CD14-positive monocyte (primary cell): ENCODE measurements at regions not wholly inside any gene's neighbourhood (a gene's known extent, or its start where the extent isn't known, plus 50 kb on each side); places are given as distances from the start of the nearest gene placed in this dataset.

ENCODE experiments used
- DNase-seq, 3 donors: peaks; one replicate each; pipeline ENCODE4 v3.0.0-alpha.2; 2011 to 2022
- H2AFZ ChIP-seq: 2 replicates; pipeline ENCODE4 v1.6.0; 2012; ENCODE audit warnings: mild to moderate bottlenecking, low read depth, low read length, inconsistent platforms; ENCODE audit not compliant: insufficient read depth, poor library complexity, severe bottlenecking
- H3K27ac ChIP-seq, 2 donors: 1 replicate in 1 of 2; 2 replicates in 1 of 2; pipeline ENCODE4 v1.5.1; 2012 to 2013; ENCODE audit warnings: low read length in 2 of 2, control low read depth in 1 of 2, inconsistent platforms in 1 of 2, low read depth in 1 of 2, mild to moderate bottlenecking in 1 of 2
- H3K27me3 ChIP-seq, 2 donors: one replicate each; pipeline versions ENCODE4 v1.6.0 to v1.6.1; 2011 to 2013; ENCODE audit warnings: low read length in 2 of 2; ENCODE audit not compliant: control insufficient read depth in 2 of 2, insufficient read depth in 2 of 2
- H3K36me3 ChIP-seq, 2 donors: replicated peaks in 1 of 2; 1 replicate in 1 of 2; 2 replicates in 1 of 2; pipeline versions ENCODE4 v1.5.1 to v1.6.1; 2012 to 2013; ENCODE audit warnings: low read length in 2 of 2, control low read depth in 1 of 2, inconsistent platforms in 1 of 2, mild to moderate bottlenecking in 1 of 2; ENCODE audit not compliant: insufficient read depth in 2 of 2, control insufficient read depth in 1 of 2
- H3K4me1 ChIP-seq, 2 donors: 1 replicate in 1 of 2; 2 replicates in 1 of 2; pipeline versions ENCODE4 v1.5.1 to v1.6.1; 2012 to 2013; ENCODE audit warnings: low read length in 2 of 2, control low read depth in 1 of 2, inconsistent platforms in 1 of 2, mild to moderate bottlenecking in 1 of 2, moderate library complexity in 1 of 2; ENCODE audit not compliant: insufficient read depth in 2 of 2, control insufficient read depth in 1 of 2
- H3K4me2 ChIP-seq: replicated peaks from 2 replicates; pipeline ENCODE3; 2012; ENCODE audit warnings: low read length, moderate library complexity, mild to moderate bottlenecking; ENCODE audit not compliant: poor library complexity, severe bottlenecking; ENCODE audit errors: extremely low read depth
- H3K4me3 ChIP-seq, 3 experiments: fragments of 200-600 bp in 1 of 3; sonication (generic) in 1 of 3; replicated peaks in 1 of 3; 1 replicate in 2 of 3; 2 replicates in 1 of 3; pipeline ENCODE4 v1.5.1; 2011 to 2013; ENCODE audit warnings: low read length in 3 of 3, mild to moderate bottlenecking in 3 of 3, control low read depth in 2 of 3, low read depth in 2 of 3, inconsistent platforms in 1 of 3, moderate library complexity in 1 of 3
- H3K79me2 ChIP-seq: 2 replicates; pipeline ENCODE4 v1.6.0; 2012; ENCODE audit warnings: mild to moderate bottlenecking, control low read depth, inconsistent platforms, low read length, moderate library complexity; ENCODE audit not compliant: insufficient read depth
- H3K9ac ChIP-seq: 2 replicates; pipeline ENCODE4 v1.6.0; 2017; ENCODE audit warnings: low read length, mild to moderate bottlenecking; ENCODE audit not compliant: insufficient read depth, poor library complexity, severe bottlenecking
- H3K9me3 ChIP-seq, 2 donors: replicated peaks in 1 of 2; 1 replicate in 1 of 2; 2 replicates in 1 of 2; pipeline versions ENCODE4 v1.5.1 to v1.6.1; 2012 to 2013; ENCODE audit warnings: low read length in 2 of 2, control low read depth in 1 of 2; ENCODE audit not compliant: control insufficient read depth in 1 of 2, insufficient read depth in 1 of 2
- H4K20me1 ChIP-seq: 2 replicates; pipeline ENCODE4 v1.6.0; 2012; ENCODE audit warnings: mild to moderate bottlenecking, low read length, control low read depth, moderate library complexity; ENCODE audit not compliant: insufficient read depth
- H3K27ac Mint-ChIP-seq, 7 donors: one replicate each; pipeline ENCODE4 v1.8.0; 2020; ENCODE audit warnings: mild to moderate bottlenecking in 7 of 7, mixed read lengths in 7 of 7, moderate library complexity in 6 of 7, inconsistent platforms in 2 of 7
- H3K27me3 Mint-ChIP-seq, 3 donors: one replicate each; pipeline ENCODE4 v1.8.0; 2021 to 2022; ENCODE audit warnings: low read depth in 3 of 3, mild to moderate bottlenecking in 3 of 3, mixed read lengths in 3 of 3, moderate library complexity in 3 of 3, inconsistent platforms in 1 of 3
- H3K36me3 Mint-ChIP-seq, 2 donors: one replicate each; pipeline ENCODE4 v1.8.0; 2020; ENCODE audit warnings: mixed read lengths in 2 of 2, inconsistent platforms in 1 of 2, mild to moderate bottlenecking in 1 of 2
- H3K4me1 Mint-ChIP-seq: one replicate; pipeline ENCODE4 v1.8.0; 2020; ENCODE audit warnings: mild to moderate bottlenecking, mixed read lengths
- H3K4me3 Mint-ChIP-seq, 2 donors: one replicate each; pipeline ENCODE4 v1.8.0; 2020; ENCODE audit warnings: mild to moderate bottlenecking in 2 of 2, mixed read lengths in 2 of 2, moderate library complexity in 1 of 2
- H3K9me3 Mint-ChIP-seq, 7 donors: one replicate each; pipeline ENCODE4 v1.8.0; 2020 to 2022; ENCODE audit warnings: mixed read lengths in 7 of 7, mild to moderate bottlenecking in 6 of 7, moderate library complexity in 6 of 7, inconsistent platforms in 2 of 7
- WGBS: methylation state at CpG from one replicate; pipeline ENCODE4 v1.1.5; 2013; ENCODE audit warnings: missing lambda C conversion rate; ENCODE audit not compliant: insufficient coverage; 5-methylcytosine and 5-hydroxymethylcytosine counted together
- intact Hi-C, 2 donors: fragments of 100-400 bp; cut with micrococcal nuclease; formaldehyde crosslinking; loops; one replicate each; pipeline versions ENCODE4 v1.15.0 to v1.15.1; 2023
- TF ChIP-seq, protein P1 (sequence below): fragments of 200-600 bp; IDR thresholded peaks from one replicate; pipeline ENCODE4 v1.8.0; 2022; ENCODE audit warnings: antibody characterized with exemption, mild to moderate bottlenecking

DNA sequence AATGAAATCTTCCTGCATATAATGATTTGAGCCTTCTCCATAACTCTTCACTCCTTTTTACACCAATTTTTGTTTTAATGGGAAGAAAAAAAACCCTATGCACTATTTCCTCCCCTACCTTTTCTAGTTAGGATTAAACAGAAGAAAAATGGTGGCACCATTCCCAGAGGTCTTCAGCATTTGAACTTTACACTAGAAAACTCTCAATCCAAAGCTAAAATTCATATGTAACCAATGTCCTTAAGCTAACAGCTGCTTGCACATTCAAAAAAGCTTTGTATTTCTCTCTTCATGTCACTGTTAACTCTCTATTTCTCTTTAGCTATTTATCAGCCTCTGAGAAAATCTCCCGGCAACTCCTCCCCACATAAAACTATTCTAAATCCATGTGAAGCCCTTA, 90.3 kb upstream of the UBL3 start:
- Histone ChIP-seq H3K36me3 (no peaks in the 10 kb centered on the region), H3K4me3 (no peak overlapping the region), H2AFZ (no peak overlapping the region), H3K9me3 (no peaks in the 10 kb centered on the region), H3K4me2 (no peak overlapping the region), H3K79me2 (no peaks in the 10 kb centered on the region), H3K27ac (no peak overlapping the region), H3K27me3 (no peaks in the 10 kb centered on the region), H4K20me1 (no peaks in the 10 kb centered on the region), H3K4me1 (peaks cover 5 to 12% of the 10 kb centered on the region in 2 donors), H3K9ac (no peak overlapping the region)
- H3K36me3 Mint-ChIP-seq, result no peaks in the 10 kb centered on the region
- intact Hi-C loops, result no loop called here
- H3K4me3 Mint-ChIP-seq, result no peak overlapping the region
- H3K27ac Mint-ChIP-seq, result no peak overlapping the region
- H3K4me1 Mint-ChIP-seq, result peaks cover 17% of the 10 kb centered on the region
- no peaks in the 10 kb centered on the region for H3K9me3 Mint-ChIP-seq
- WGBS, result no CpG with 5 or more reads among the region's 1 CpG
- TF ChIP-seq, protein P1, sequence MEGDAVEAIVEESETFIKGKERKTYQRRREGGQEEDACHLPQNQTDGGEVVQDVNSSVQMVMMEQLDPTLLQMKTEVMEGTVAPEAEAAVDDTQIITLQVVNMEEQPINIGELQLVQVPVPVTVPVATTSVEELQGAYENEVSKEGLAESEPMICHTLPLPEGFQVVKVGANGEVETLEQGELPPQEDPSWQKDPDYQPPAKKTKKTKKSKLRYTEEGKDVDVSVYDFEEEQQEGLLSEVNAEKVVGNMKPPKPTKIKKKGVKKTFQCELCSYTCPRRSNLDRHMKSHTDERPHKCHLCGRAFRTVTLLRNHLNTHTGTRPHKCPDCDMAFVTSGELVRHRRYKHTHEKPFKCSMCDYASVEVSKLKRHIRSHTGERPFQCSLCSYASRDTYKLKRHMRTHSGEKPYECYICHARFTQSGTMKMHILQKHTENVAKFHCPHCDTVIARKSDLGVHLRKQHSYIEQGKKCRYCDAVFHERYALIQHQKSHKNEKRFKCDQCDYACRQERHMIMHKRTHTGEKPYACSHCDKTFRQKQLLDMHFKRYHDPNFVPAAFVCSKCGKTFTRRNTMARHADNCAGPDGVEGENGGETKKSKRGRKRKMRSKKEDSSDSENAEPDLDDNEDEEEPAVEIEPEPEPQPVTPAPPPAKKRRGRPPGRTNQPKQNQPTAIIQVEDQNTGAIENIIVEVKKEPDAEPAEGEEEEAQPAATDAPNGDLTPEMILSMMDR, result no peak
- DNase-seq, result no peak
- H3K27me3 Mint-ChIP-seq, result peaks cover under 1 to 4% (median 3%) of the 10 kb centered on the region in 3 donors

DNA sequence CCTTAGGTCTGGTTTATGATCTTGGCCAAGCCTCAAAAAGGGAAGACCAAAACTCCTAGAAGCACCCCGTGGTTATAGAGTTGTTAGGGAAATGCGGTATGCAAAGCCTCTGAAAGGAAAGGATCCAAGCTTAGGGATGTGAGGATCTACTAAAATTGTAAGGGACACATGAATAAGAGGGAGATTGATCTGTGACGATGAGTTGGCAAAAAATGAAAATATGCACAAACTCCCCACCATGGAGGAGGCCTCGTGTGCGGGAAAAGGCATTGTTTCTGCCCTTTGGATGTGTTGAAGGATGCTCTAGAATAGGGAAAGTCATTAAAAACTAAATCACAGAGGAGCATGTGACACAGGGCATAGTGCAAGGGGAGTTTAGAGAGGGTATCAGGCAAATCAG, 88.7 kb upstream of the UBL3 start:
- Histone ChIP-seq H3K9me3 (no peaks in the 10 kb centered on the region), H3K36me3 (no peaks in the 10 kb centered on the region), H3K4me3 (no peak overlapping the region), H3K9ac (no peak overlapping the region), H3K4me1 (peaks cover 6 to 12% of the 10 kb centered on the region in 2 donors), H3K27me3 (no peaks in the 10 kb centered on the region), H4K20me1 (no peaks in the 10 kb centered on the region), H3K79me2 (no peaks in the 10 kb centered on the region), H2AFZ (no peak overlapping the region), H3K4me2 (no peak overlapping the region), H3K27ac (no peak overlapping the region)
- no peaks in the 10 kb centered on the region for H3K36me3 Mint-ChIP-seq
- intact Hi-C loops, result no loop called here
- no peak for DNase-seq
- H3K27ac Mint-ChIP-seq, result no peak overlapping the region
- no CpG with 5 or more reads among the region's 5 CpGs for WGBS
- no peak overlapping the region for H3K4me3 Mint-ChIP-seq
- peaks cover 6 to 7% (median 6%) of the 10 kb centered on the region in 3 donors for H3K27me3 Mint-ChIP-seq
- TF ChIP-seq, protein P1, result no peak
- H3K9me3 Mint-ChIP-seq, result no peaks in the 10 kb centered on the region
- H3K4me1 Mint-ChIP-seq, result peaks cover 22% of the 10 kb centered on the region
